H1 (cell line): ENCODE measurements at regions not wholly inside any gene's neighbourhood (a gene's known extent, or its start where the extent isn't known, plus 50 kb on each side); places are given as distances from the start of the nearest gene placed in this dataset.

Source experiments
- TF ChIP-seq, protein P1 (sequence below): fragments of 300-600 bp; sonication (generic); IDR thresholded peaks from 2 replicates; pipeline ENCODE4 v1.7.1; 2012; ENCODE audit warnings: low read length, moderate library complexity, mild to moderate bottlenecking, inconsistent platforms; ENCODE audit not compliant: insufficient replicate concordance

DNA sequence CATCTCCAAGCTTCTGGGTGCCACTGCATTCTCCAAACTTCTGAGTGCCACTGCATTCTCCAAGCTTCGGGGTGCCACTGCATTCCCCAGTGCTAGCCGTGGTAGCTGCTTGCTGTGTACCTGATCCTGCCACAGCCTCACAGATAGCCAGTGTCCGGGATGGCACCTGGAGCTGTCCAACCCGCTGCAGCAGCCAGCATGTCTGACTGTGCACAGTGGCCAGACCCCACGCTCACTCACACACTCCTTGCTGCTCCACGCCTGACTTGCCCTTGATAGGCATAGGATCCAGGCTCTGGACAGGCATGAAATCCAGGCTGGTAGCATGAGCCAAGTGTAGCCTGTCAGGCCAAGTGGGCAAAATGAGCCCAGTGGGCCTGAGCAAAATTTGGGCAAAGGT lies 465.0 kb downstream of the GUCY1A2 start (continued):
- TF ChIP-seq, protein P1, sequence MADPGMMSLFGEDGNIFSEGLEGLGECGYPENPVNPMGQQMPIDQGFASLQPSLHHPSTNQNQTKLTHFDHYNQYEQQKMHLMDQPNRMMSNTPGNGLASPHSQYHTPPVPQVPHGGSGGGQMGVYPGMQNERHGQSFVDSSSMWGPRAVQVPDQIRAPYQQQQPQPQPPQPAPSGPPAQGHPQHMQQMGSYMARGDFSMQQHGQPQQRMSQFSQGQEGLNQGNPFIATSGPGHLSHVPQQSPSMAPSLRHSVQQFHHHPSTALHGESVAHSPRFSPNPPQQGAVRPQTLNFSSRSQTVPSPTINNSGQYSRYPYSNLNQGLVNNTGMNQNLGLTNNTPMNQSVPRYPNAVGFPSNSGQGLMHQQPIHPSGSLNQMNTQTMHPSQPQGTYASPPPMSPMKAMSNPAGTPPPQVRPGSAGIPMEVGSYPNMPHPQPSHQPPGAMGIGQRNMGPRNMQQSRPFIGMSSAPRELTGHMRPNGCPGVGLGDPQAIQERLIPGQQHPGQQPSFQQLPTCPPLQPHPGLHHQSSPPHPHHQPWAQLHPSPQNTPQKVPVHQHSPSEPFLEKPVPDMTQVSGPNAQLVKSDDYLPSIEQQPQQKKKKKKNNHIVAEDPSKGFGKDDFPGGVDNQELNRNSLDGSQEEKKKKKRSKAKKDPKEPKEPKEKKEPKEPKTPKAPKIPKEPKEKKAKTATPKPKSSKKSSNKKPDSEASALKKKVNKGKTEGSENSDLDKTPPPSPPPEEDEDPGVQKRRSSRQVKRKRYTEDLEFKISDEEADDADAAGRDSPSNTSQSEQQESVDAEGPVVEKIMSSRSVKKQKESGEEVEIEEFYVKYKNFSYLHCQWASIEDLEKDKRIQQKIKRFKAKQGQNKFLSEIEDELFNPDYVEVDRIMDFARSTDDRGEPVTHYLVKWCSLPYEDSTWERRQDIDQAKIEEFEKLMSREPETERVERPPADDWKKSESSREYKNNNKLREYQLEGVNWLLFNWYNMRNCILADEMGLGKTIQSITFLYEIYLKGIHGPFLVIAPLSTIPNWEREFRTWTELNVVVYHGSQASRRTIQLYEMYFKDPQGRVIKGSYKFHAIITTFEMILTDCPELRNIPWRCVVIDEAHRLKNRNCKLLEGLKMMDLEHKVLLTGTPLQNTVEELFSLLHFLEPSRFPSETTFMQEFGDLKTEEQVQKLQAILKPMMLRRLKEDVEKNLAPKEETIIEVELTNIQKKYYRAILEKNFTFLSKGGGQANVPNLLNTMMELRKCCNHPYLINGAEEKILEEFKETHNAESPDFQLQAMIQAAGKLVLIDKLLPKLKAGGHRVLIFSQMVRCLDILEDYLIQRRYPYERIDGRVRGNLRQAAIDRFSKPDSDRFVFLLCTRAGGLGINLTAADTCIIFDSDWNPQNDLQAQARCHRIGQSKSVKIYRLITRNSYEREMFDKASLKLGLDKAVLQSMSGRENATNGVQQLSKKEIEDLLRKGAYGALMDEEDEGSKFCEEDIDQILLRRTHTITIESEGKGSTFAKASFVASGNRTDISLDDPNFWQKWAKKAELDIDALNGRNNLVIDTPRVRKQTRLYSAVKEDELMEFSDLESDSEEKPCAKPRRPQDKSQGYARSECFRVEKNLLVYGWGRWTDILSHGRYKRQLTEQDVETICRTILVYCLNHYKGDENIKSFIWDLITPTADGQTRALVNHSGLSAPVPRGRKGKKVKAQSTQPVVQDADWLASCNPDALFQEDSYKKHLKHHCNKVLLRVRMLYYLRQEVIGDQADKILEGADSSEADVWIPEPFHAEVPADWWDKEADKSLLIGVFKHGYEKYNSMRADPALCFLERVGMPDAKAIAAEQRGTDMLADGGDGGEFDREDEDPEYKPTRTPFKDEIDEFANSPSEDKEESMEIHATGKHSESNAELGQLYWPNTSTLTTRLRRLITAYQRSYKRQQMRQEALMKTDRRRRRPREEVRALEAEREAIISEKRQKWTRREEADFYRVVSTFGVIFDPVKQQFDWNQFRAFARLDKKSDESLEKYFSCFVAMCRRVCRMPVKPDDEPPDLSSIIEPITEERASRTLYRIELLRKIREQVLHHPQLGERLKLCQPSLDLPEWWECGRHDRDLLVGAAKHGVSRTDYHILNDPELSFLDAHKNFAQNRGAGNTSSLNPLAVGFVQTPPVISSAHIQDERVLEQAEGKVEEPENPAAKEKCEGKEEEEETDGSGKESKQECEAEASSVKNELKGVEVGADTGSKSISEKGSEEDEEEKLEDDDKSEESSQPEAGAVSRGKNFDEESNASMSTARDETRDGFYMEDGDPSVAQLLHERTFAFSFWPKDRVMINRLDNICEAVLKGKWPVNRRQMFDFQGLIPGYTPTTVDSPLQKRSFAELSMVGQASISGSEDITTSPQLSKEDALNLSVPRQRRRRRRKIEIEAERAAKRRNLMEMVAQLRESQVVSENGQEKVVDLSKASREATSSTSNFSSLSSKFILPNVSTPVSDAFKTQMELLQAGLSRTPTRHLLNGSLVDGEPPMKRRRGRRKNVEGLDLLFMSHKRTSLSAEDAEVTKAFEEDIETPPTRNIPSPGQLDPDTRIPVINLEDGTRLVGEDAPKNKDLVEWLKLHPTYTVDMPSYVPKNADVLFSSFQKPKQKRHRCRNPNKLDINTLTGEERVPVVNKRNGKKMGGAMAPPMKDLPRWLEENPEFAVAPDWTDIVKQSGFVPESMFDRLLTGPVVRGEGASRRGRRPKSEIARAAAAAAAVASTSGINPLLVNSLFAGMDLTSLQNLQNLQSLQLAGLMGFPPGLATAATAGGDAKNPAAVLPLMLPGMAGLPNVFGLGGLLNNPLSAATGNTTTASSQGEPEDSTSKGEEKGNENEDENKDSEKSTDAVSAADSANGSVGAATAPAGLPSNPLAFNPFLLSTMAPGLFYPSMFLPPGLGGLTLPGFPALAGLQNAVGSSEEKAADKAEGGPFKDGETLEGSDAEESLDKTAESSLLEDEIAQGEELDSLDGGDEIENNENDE, result no peak
